Stomach smooth muscle (tissue), 2 donors: ENCODE measurements at regions not wholly inside any gene's neighbourhood (a gene's known extent, or its start where the extent isn't known, plus 50 kb on each side); places are given as distances from the start of the nearest gene placed in this dataset.
"Not testable (repeated sequence)": the region's sequence is repeated elsewhere in the genome, so short reads cannot be mapped to it uniquely, and the experiment has no call there.

Source experiments
- H3K27ac ChIP-seq: one replicate; pipeline ENCODE4 v1.7.0; 2013; ENCODE audit warnings: mild to moderate bottlenecking, low read length, inconsistent platforms
- H3K27me3 ChIP-seq, 2 donors: one replicate each; pipeline ENCODE4 v1.7.0; 2013; ENCODE audit warnings: low read length in 2 of 2; ENCODE audit not compliant: insufficient read depth in 2 of 2, control insufficient read depth in 1 of 2
- H3K36me3 ChIP-seq, 2 donors: one replicate each; pipeline ENCODE4 v1.7.0; 2013; ENCODE audit warnings: low read length in 2 of 2; ENCODE audit not compliant: control insufficient read depth in 2 of 2, insufficient read depth in 2 of 2
- H3K4me1 ChIP-seq: one replicate; pipeline ENCODE4 v1.7.0; 2013; ENCODE audit warnings: low read length; ENCODE audit not compliant: control insufficient read depth, insufficient read depth
- H3K4me3 ChIP-seq, 2 donors: one replicate each; pipeline ENCODE4 v1.7.0; 2013; ENCODE audit warnings: low read length in 2 of 2
- H3K9ac ChIP-seq, 2 donors: one replicate each; pipeline ENCODE4 v1.7.0; 2013; ENCODE audit warnings: low read length in 2 of 2, mild to moderate bottlenecking in 1 of 2
- H3K9me3 ChIP-seq, 2 donors: one replicate each; pipeline ENCODE4 v1.7.0; 2013; ENCODE audit warnings: low read length in 2 of 2; ENCODE audit not compliant: control insufficient read depth in 2 of 2
- donor health status: healthy.
- donor health status: Pancreatic carcinoma.

- H3K4me1 ChIP-seq, H3K4me3 ChIP-seq, H3K9ac ChIP-seq, H3K9me3 ChIP-seq, H3K27ac ChIP-seq, H3K36me3 ChIP-seq, H3K27me3 ChIP-seq: not testable (repeated sequence)
These were observed 89.4 kb upstream of the KIF2A start for GRCh38 chr5:62216603-62217002.

DNA sequence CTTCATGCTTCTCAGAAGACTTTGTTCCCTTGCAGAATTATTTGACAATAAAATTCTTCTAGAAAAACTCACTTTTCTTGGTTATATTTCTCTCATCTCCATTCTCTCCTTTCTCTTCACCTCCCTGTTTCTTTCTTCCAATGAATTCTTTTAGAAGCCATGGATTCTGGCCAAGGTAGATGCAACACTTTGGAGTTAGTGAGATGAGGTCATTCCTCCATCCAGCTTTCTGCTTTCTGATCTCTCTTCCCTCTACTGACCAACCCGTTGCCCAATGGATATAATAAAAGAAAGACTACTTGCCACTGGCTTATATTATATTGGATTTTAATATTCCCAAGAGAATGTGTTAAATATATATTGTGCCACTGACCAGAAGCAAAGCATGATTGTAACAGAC is 88.9 kb upstream of the KIF2A start:
- H3K27ac ChIP-seq, H3K9ac ChIP-seq, H3K4me3 ChIP-seq, H3K27me3 ChIP-seq, H3K36me3 ChIP-seq, H3K9me3 ChIP-seq, H3K4me1 ChIP-seq: not testable (repeated sequence)

GRCh38 chr5:62218860-62219259 is 87.1 kb upstream of the KIF2A start:
- not testable (repeated sequence) for H3K4me1 ChIP-seq, H3K27ac ChIP-seq, H3K27me3 ChIP-seq, H3K9ac ChIP-seq, H3K36me3 ChIP-seq, H3K9me3 ChIP-seq, H3K4me3 ChIP-seq

DNA sequence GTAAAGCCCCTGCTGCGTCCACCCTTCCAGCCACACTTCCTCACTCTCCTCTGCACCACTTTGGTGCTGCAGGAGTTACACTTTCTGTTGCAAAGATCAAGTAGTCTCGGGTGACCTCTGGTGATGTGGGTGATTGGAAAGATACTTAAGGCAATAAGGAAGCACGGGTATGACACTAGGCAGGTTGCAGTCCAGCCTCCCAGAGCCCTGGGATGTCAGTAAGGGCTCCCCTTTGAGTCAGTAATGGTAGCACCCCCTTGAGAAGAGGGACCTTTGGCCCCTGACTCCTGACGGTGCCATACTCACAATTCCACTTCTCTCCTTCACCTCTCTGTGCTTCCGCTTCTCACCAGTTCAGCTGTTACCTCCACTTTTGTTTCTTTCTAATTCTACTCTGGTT is 84.1 kb upstream of the KIF2A start:
- H3K9me3 ChIP-seq, H3K4me1 ChIP-seq, H3K27me3 ChIP-seq, H3K4me3 ChIP-seq, H3K9ac ChIP-seq, H3K36me3 ChIP-seq, H3K27ac ChIP-seq: not testable (repeated sequence)

DNA sequence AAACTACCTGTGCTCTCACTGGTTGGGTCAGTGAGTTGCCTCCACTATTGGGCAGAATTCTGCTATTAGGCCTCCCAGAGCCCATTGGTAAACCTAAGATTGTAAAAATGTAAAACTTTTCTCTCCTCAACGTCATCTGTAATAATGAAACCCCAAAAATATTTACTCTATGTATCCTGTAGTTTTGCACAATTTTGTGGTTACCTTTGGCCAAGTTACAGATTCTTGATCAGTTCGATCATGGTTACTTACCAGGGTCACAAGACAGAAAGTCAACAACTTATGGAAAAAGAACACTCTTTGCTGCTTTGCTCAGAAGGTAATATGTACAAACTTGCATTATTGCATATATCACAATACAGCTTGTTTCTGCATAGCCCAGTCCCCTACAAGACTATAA is 83.7 kb upstream of the KIF2A start:
- not testable (repeated sequence) for H3K27ac ChIP-seq, H3K9me3 ChIP-seq, H3K4me1 ChIP-seq, H3K27me3 ChIP-seq, H3K4me3 ChIP-seq, H3K36me3 ChIP-seq, H3K9ac ChIP-seq

GRCh38 chr5:62223312-62223670 is 82.7 kb upstream of the KIF2A start:
- not testable (repeated sequence) for H3K4me1 ChIP-seq, H3K4me3 ChIP-seq, H3K9me3 ChIP-seq, H3K27me3 ChIP-seq, H3K9ac ChIP-seq, H3K27ac ChIP-seq, H3K36me3 ChIP-seq

- not testable (repeated sequence) for H3K9me3 ChIP-seq, H3K27ac ChIP-seq, H3K36me3 ChIP-seq, H3K4me1 ChIP-seq, H3K9ac ChIP-seq, H3K27me3 ChIP-seq, H3K4me3 ChIP-seq
These were observed 80.9 kb upstream of the KIF2A start for GRCh38 chr5:62224987-62225601.

GRCh38 chr5:62230876-62231388 is 75.1 kb upstream of the KIF2A start:
- H3K4me1 ChIP-seq, H3K9me3 ChIP-seq, H3K27ac ChIP-seq, H3K36me3 ChIP-seq, H3K9ac ChIP-seq, H3K4me3 ChIP-seq, H3K27me3 ChIP-seq: not testable (repeated sequence)

- Histone ChIP-seq H3K4me1 (no peaks in the 10 kb centered on the region), H3K4me3 (no peak overlapping the region), H3K27ac (no peak overlapping the region), H3K27me3 (no peaks in the 10 kb centered on the region), H3K9ac (no peak overlapping the region), H3K9me3 (no peaks in the 10 kb centered on the region), H3K36me3 (no peaks in the 10 kb centered on the region)
These were observed 74.4 kb upstream of the KIF2A start for GRCh38 chr5:62231576-62231975.

- not testable (repeated sequence) for H3K36me3 ChIP-seq, H3K9me3 ChIP-seq, H3K4me3 ChIP-seq, H3K4me1 ChIP-seq, H3K9ac ChIP-seq, H3K27ac ChIP-seq, H3K27me3 ChIP-seq
These were observed 73.8 kb upstream of the KIF2A start for GRCh38 chr5:62232218-62232617.

- H3K9me3 ChIP-seq, H3K27me3 ChIP-seq, H3K4me1 ChIP-seq, H3K27ac ChIP-seq, H3K36me3 ChIP-seq, H3K9ac ChIP-seq, H3K4me3 ChIP-seq: not testable (repeated sequence)
These were observed 72.6 kb upstream of the KIF2A start for GRCh38 chr5:62233083-62234046.
